SU-DHL-6 (cell line): ENCODE measurements at regions not wholly inside any gene's neighbourhood (a gene's known extent, or its start where the extent isn't known, plus 50 kb on each side); places are given as distances from the start of the nearest gene placed in this dataset.

Experiments used
- CTCF ChIP-seq: fragments of 200-600 bp; sonication (generic); IDR thresholded peaks from one replicate; pipeline ENCODE4 v1.5.1; 2017; ENCODE audit warnings: antibody characterized with exemption, mild to moderate bottlenecking, low read length, moderate library complexity; ENCODE audit not compliant: insufficient read depth, poor library complexity, severe bottlenecking
- EZH2phosphoT487 ChIP-seq: fragments of 200-600 bp; sonication (generic), shearing (Covaris generic); conservative IDR thresholded peaks from 2 replicates; pipeline ENCODE4 v1.6.1; 2018; ENCODE audit warnings: mild to moderate bottlenecking, antibody characterized with exemption, low read length, moderate library complexity, mixed read lengths

GRCh38 chr6:25017486-25017885, 81.7 kb upstream of the RIPOR2 start:
- TF ChIP-seq CTCF (no peak), EZH2phosphoT487 (no peak)
